H9 (cell line): ENCODE measurements at regions not wholly inside any gene's neighbourhood (a gene's known extent, or its start where the extent isn't known, plus 50 kb on each side); places are given as distances from the start of the nearest gene placed in this dataset.

Source experiments
- DNase-seq: peaks from one replicate; pipeline ENCODE4 v3.0.0-alpha.2; 2017
- H2AFZ ChIP-seq: one replicate; pipeline ENCODE4 v1.6.1; 2013; ENCODE audit warnings: mild to moderate bottlenecking, low read length, control low read depth, moderate library complexity
- H2AK5ac ChIP-seq: 2 replicates; pipeline ENCODE4 v1.6.1; 2013; ENCODE audit warnings: low read length, control low read depth, mixed read lengths; ENCODE audit not compliant: insufficient read length
- H2BK120ac ChIP-seq: one replicate; pipeline ENCODE4 v1.6.1; 2013; ENCODE audit warnings: low read depth, mild to moderate bottlenecking, low read length, control low read depth, inconsistent platforms; ENCODE audit not compliant: poor library complexity, severe bottlenecking
- H2BK12ac ChIP-seq: 2 replicates; pipeline ENCODE4 v1.6.1; 2013; ENCODE audit warnings: low read length, control low read depth, mixed read lengths, low read depth; ENCODE audit not compliant: insufficient read length
- H2BK15ac ChIP-seq: 2 replicates; pipeline ENCODE4 v1.6.1; 2013; ENCODE audit warnings: low read depth, low read length, control low read depth
- H2BK20ac ChIP-seq: one replicate; pipeline ENCODE4 v1.6.1; 2013; ENCODE audit warnings: low read depth, mild to moderate bottlenecking, low read length, control low read depth, inconsistent platforms; ENCODE audit not compliant: poor library complexity, severe bottlenecking
- H2BK5ac ChIP-seq: 2 replicates; pipeline ENCODE4 v1.6.1; 2013; ENCODE audit warnings: low read length, control low read depth, mixed read lengths; ENCODE audit not compliant: insufficient read length
- H3K14ac ChIP-seq: 2 replicates; pipeline ENCODE4 v1.6.1; 2013; ENCODE audit warnings: low read length, control low read depth; ENCODE audit not compliant: insufficient read depth
- H3K18ac ChIP-seq: 2 replicates; pipeline ENCODE4 v1.6.1; 2013; ENCODE audit warnings: low read depth, mild to moderate bottlenecking, mixed read lengths, low read length, control low read depth; ENCODE audit not compliant: insufficient read length
- H3K23ac ChIP-seq: 2 replicates; pipeline ENCODE4 v1.6.1; 2013; ENCODE audit warnings: low read length, control low read depth, mixed read lengths, low read depth; ENCODE audit not compliant: insufficient read length
- H3K23me2 ChIP-seq: 2 replicates; pipeline ENCODE4 v1.6.1; 2013; ENCODE audit warnings: low read depth, mild to moderate bottlenecking, mixed read lengths, low read length, control low read depth; ENCODE audit not compliant: insufficient read length, poor library complexity, severe bottlenecking
- H3K27ac ChIP-seq: 2 replicates; pipeline ENCODE4 v1.5.1; 2013; ENCODE audit warnings: low read length, control low read depth, mixed read lengths, low read depth; ENCODE audit not compliant: insufficient read length
- H3K27me3 ChIP-seq: 2 replicates; pipeline ENCODE4 v1.6.1; 2013; ENCODE audit warnings: low read length, control low read depth, inconsistent platforms; ENCODE audit not compliant: insufficient read depth
- H3K4ac ChIP-seq: 2 replicates; pipeline ENCODE4 v1.6.1; 2013; ENCODE audit warnings: low read depth, mild to moderate bottlenecking, control low read depth, inconsistent platforms, low read length, moderate library complexity
- H3K4me1 ChIP-seq: 2 replicates; pipeline ENCODE4 v1.6.1; 2013; ENCODE audit warnings: low read length, control low read depth, inconsistent platforms; ENCODE audit not compliant: insufficient read depth
- H3K4me2 ChIP-seq: 2 replicates; pipeline ENCODE4 v1.6.1; 2013; ENCODE audit warnings: low read length, control low read depth, mixed read lengths; ENCODE audit not compliant: insufficient read length, insufficient read depth
- H3K56ac ChIP-seq: 2 replicates; pipeline ENCODE4 v1.6.1; 2013; ENCODE audit warnings: low read depth, mild to moderate bottlenecking, mixed read lengths, low read length, control low read depth; ENCODE audit not compliant: insufficient read length
- H3K79me1 ChIP-seq: 2 replicates; pipeline ENCODE4 v1.6.1; 2013; ENCODE audit warnings: low read depth, mild to moderate bottlenecking, moderate library complexity, low read length, control low read depth, inconsistent platforms; ENCODE audit not compliant: insufficient read depth, poor library complexity, severe bottlenecking
- H3K79me2 ChIP-seq: 2 replicates; pipeline ENCODE4 v1.6.1; 2013; ENCODE audit warnings: low read length, control low read depth, inconsistent platforms; ENCODE audit not compliant: insufficient read depth
- H3K9ac ChIP-seq: 2 replicates; pipeline ENCODE4 v1.6.1; 2013; ENCODE audit warnings: low read length, control low read depth, mixed read lengths; ENCODE audit not compliant: insufficient read length; ENCODE audit errors: extremely low read depth
- H3K9me3 ChIP-seq: one replicate; pipeline ENCODE4 v1.6.1; 2013; ENCODE audit warnings: low read depth, low read length, inconsistent platforms; ENCODE audit not compliant: control insufficient read depth
- H3T11ph ChIP-seq: one replicate; pipeline ENCODE4 v1.6.1; 2013; ENCODE audit warnings: mild to moderate bottlenecking, low read length, control low read depth, inconsistent platforms
- H4K20me1 ChIP-seq: one replicate; pipeline ENCODE4 v1.6.1; 2013; ENCODE audit not compliant: control insufficient read depth, insufficient read length, insufficient read depth
- H4K5ac ChIP-seq: 2 replicates; pipeline ENCODE4 v1.6.1; 2013; ENCODE audit warnings: low read depth, mild to moderate bottlenecking, mixed read lengths, low read length, control low read depth; ENCODE audit not compliant: insufficient read length
- H4K8ac ChIP-seq: replicated peaks from 2 replicates; pipeline ENCODE4 v1.6.1; 2013; ENCODE audit warnings: low read length, control low read depth, mixed read lengths, low read depth; ENCODE audit not compliant: insufficient read length
- H4K91ac ChIP-seq: 2 replicates; pipeline ENCODE4 v1.6.1; 2013; ENCODE audit warnings: low read depth, mild to moderate bottlenecking, moderate library complexity, mixed read lengths, low read length, control low read depth; ENCODE audit not compliant: insufficient read length
- H3K27ac Mint-ChIP-seq, 3 experiments: 2 replicates in 2 of 3; 3 replicates in 1 of 3; pipeline ENCODE4 v1.8.0; 2020 to 2021; ENCODE audit warnings: mixed read lengths in 3 of 3, mild to moderate bottlenecking in 1 of 3, moderate library complexity in 1 of 3
- H3K27me3 Mint-ChIP-seq: 2 replicates; pipeline ENCODE4 v1.8.0; 2021; ENCODE audit warnings: low read depth, mild to moderate bottlenecking, moderate library complexity, mixed read lengths
- H3K36me3 Mint-ChIP-seq, 3 experiments: 2 replicates in 2 of 3; 3 replicates in 1 of 3; pipeline ENCODE4 v1.8.0; 2020 to 2021; ENCODE audit warnings: low read depth in 3 of 3, mixed read lengths in 3 of 3; ENCODE audit not compliant: insufficient read depth in 1 of 3
- H3K4me1 Mint-ChIP-seq, 2 experiments: 2 replicates each; pipeline ENCODE4 v1.8.0; 2020; ENCODE audit warnings: mixed read lengths in 2 of 2
- H3K4me3 Mint-ChIP-seq, 2 experiments: 2 replicates in 1 of 2; 3 replicates in 1 of 2; pipeline ENCODE4 v1.8.0; 2020 to 2021; ENCODE audit warnings: mild to moderate bottlenecking in 2 of 2, mixed read lengths in 2 of 2, moderate library complexity in 1 of 2
- H3K9me3 Mint-ChIP-seq, 2 experiments: 2 replicates in 1 of 2; 3 replicates in 1 of 2; pipeline ENCODE4 v1.8.0; 2020; ENCODE audit warnings: mild to moderate bottlenecking in 2 of 2, mixed read lengths in 2 of 2, moderate library complexity in 1 of 2
- CTCF ChIP-seq: fragments of 200-600 bp; sonication (generic); conservative IDR thresholded peaks from 3 replicates; pipeline ENCODE4 v1.8.0; 2021; ENCODE audit warnings: antibody characterized with exemption, mild to moderate bottlenecking
- whole genome bisulfite sequencing: extraction: QIAGEN DNeasy Blood & Tissue Kit; methylation state at CpG from one replicate; pipeline ENCODE4 v1.1.7; 2013; ENCODE audit warnings: missing lambda C conversion rate, low lambda C conversion rate, mixed read lengths; ENCODE audit not compliant: insufficient read length; ENCODE audit errors: extremely low coverage; 5-methylcytosine and 5-hydroxymethylcytosine counted together

- H3K27me3 Mint-ChIP-seq = peaks cover 47% of the 10 kb centered on the region
- H2BK5ac ChIP-seq = no peak overlapping the region
- H2BK120ac ChIP-seq = no peak overlapping the region
- no peak overlapping the region for H2AK5ac ChIP-seq
- peaks cover 3% of the 10 kb centered on the region; the same call in 1 of the 2 replicates for H3K4me1 ChIP-seq
- H4K91ac ChIP-seq = no peak overlapping the region
- H2BK12ac ChIP-seq = no peak overlapping the region
- no peak overlapping the region for H3K4me2 ChIP-seq
- H2AFZ ChIP-seq = no peak overlapping the region
- H3K23ac ChIP-seq = no peak overlapping the region
- H2BK15ac ChIP-seq = no peak overlapping the region
- no peaks in the 10 kb centered on the region for H4K20me1 ChIP-seq
- H3K36me3 Mint-ChIP-seq = peaks cover 0 to 2% (median 0%) of the 10 kb centered on the region in 3 experiments; a peak in 2 of 7 replicates
- H3K79me2 ChIP-seq = no peaks in the 10 kb centered on the region
- no peak overlapping the region for H3K4me3 Mint-ChIP-seq
- peak overlapping the region in 2 of 3 experiments; percentile 0 to 41; a peak in 1 of 7 replicates for H3K27ac Mint-ChIP-seq
- no peak overlapping the region for H2BK20ac ChIP-seq
- H4K5ac ChIP-seq = no peak overlapping the region
- no peak for TF ChIP-seq CTCF
- H3K79me1 ChIP-seq = no peaks in the 10 kb centered on the region
- no peak for DNase-seq
- H3K9me3 ChIP-seq = peaks cover 5% of the 10 kb centered on the region
- H3T11ph ChIP-seq = no peak overlapping the region
- no peak overlapping the region for H3K14ac ChIP-seq
- H3K23me2 ChIP-seq = no peaks in the 10 kb centered on the region
- H3K27ac ChIP-seq = no peak overlapping the region
- no peak overlapping the region for H3K56ac ChIP-seq
- peaks cover 53 to 57% of the 10 kb centered on the region in 2 experiments for H3K4me1 Mint-ChIP-seq
- no peak overlapping the region for H3K9ac ChIP-seq
- no peak overlapping the region for H3K4ac ChIP-seq
- peaks cover 8 to 19% of the 10 kb centered on the region in 2 experiments for H3K9me3 Mint-ChIP-seq
- H3K27me3 ChIP-seq = no peaks in the 10 kb centered on the region
- H4K8ac ChIP-seq = no peak overlapping the region
- WGBS = no CpG with 5 or more reads among the region's 3 CpGs
- no peak overlapping the region for H3K18ac ChIP-seq
Observed at GRCh38 chrX:124232523-124233201, 99.8 kb upstream of the TEX13D start.
